Mammary epithelial cell (primary cell): ENCODE measurements at regions not wholly inside any gene's neighbourhood (a gene's known extent, or its start where the extent isn't known, plus 50 kb on each side); places are given as distances from the start of the nearest gene placed in this dataset.

Experiments
- CTCF ChIP-seq, 2 donors: IDR thresholded peaks in 1 of 2; conservative IDR thresholded peaks in 1 of 2; 2 replicates each; pipeline ENCODE4 v1.5.1; 2011 to 2012; ENCODE audit warnings: inconsistent platforms in 2 of 2, low read length in 2 of 2, mild to moderate bottlenecking in 2 of 2, control low read depth in 1 of 2, low read depth in 1 of 2; ENCODE audit not compliant: insufficient read depth in 1 of 2; ENCODE audit errors: extremely low read depth in 1 of 2
- EZH2 ChIP-seq: IDR thresholded peaks from 2 replicates; pipeline ENCODE4 v1.6.1; 2012; ENCODE audit warnings: low read length, inconsistent platforms, borderline replicate concordance

GRCh38 chr6:95352064-95352795 is 225.1 kb upstream of the MANEA start:
- peak; percentile 6 to 44 for TF ChIP-seq CTCF (conservative IDR thresholded peaks at IDR 0.05 in 1 of 2, IDR thresholded peaks at IDR 0.05 in 1 of 2; ENCODE audit: extremely low read depth in 1 of 2, insufficient read depth in 1 of 2, low read depth in 1 of 2, low read length in 2 of 2)
- TF ChIP-seq EZH2: no peak
